ENCODE measurements at regions not wholly inside any gene's neighbourhood (a gene's known extent, or its start where the extent isn't known, plus 50 kb on each side); places are given as distances from the start of the nearest gene placed in this dataset.
"Not testable (repeated sequence)": the region's sequence is repeated elsewhere in the genome, so short reads cannot be mapped to it uniquely, and the experiment has no call there.

- H3K9me3 Mint-ChIP-seq, result peaks cover 26% of the 10 kb centered on the region
- Histone ChIP-seq H3K36me3 (ENCODE audit: control insufficient read depth, insufficient read depth, low read length) (no peaks in the 10 kb centered on the region), H3K27me3 (ENCODE audit: control insufficient read depth, insufficient read depth, low read length, poor library complexity, severe bottlenecking) (no peaks in the 10 kb centered on the region), H3K4me3 (ENCODE audit: low read length) (no peak overlapping the region), H3K9me3 (ENCODE audit: control insufficient read depth, low read length) (peaks cover 9% of the 10 kb centered on the region), H3K9ac (ENCODE audit: extremely low read depth, low read length, poor library complexity, severe bottlenecking) (no peak overlapping the region), H3K4me1 (ENCODE audit: control insufficient read depth, insufficient read depth, low read length) (no peaks in the 10 kb centered on the region), H3K27ac (ENCODE audit: low read depth, low read length) (no peak overlapping the region)
- DNase-seq, result no peak
- 89 to 93% methylated on average over 3 of the region's 3 CpGs for WGBS, 2 experiments (ENCODE audit: insufficient coverage in 1 of 2, insufficient read length in 1 of 2)
- H3K4me1 Mint-ChIP-seq, result no peaks in the 10 kb centered on the region
- H3K27ac Mint-ChIP-seq, result no peak overlapping the region
- TF ChIP-seq, protein P1, sequence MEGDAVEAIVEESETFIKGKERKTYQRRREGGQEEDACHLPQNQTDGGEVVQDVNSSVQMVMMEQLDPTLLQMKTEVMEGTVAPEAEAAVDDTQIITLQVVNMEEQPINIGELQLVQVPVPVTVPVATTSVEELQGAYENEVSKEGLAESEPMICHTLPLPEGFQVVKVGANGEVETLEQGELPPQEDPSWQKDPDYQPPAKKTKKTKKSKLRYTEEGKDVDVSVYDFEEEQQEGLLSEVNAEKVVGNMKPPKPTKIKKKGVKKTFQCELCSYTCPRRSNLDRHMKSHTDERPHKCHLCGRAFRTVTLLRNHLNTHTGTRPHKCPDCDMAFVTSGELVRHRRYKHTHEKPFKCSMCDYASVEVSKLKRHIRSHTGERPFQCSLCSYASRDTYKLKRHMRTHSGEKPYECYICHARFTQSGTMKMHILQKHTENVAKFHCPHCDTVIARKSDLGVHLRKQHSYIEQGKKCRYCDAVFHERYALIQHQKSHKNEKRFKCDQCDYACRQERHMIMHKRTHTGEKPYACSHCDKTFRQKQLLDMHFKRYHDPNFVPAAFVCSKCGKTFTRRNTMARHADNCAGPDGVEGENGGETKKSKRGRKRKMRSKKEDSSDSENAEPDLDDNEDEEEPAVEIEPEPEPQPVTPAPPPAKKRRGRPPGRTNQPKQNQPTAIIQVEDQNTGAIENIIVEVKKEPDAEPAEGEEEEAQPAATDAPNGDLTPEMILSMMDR (conservative IDR thresholded peaks at IDR 0.05), result no peak
- no peak overlapping the region for H3K4me3 Mint-ChIP-seq
- H3K36me3 Mint-ChIP-seq (ENCODE audit: low read depth), result peaks cover 2% of the 10 kb centered on the region
- no peaks in the 10 kb centered on the region for H3K27me3 Mint-ChIP-seq (ENCODE audit: insufficient read depth)
Observed at GRCh38 chr3:168782193-168782592, 686.5 kb upstream of the GOLIM4 start.

GRCh38 chr3:168779970-168780645, 684.4 kb upstream of the GOLIM4 start:
- H3K4me3 ChIP-seq (ENCODE audit: low read length); H3K27ac Mint-ChIP-seq; H3K27ac ChIP-seq (ENCODE audit: low read depth, low read length); DNase-seq; H3K9me3 ChIP-seq (ENCODE audit: control insufficient read depth, low read length); H3K36me3 ChIP-seq (ENCODE audit: control insufficient read depth, insufficient read depth, low read length); H3K27me3 Mint-ChIP-seq (ENCODE audit: insufficient read depth); H3K9ac ChIP-seq (ENCODE audit: extremely low read depth, low read length, poor library complexity, severe bottlenecking); H3K4me3 Mint-ChIP-seq; H3K36me3 Mint-ChIP-seq (ENCODE audit: low read depth); H3K4me1 ChIP-seq (ENCODE audit: control insufficient read depth, insufficient read depth, low read length); H3K27me3 ChIP-seq (ENCODE audit: control insufficient read depth, insufficient read depth, low read length, poor library complexity, severe bottlenecking); H3K4me1 Mint-ChIP-seq: not testable (repeated sequence)
- WGBS, 2 experiments (ENCODE audit: insufficient coverage in 1 of 2, insufficient read length in 1 of 2), result 97 to 98% methylated on average over 10 to 28 of the region's 28 CpGs
- peaks cover 26% of the 10 kb centered on the region for H3K9me3 Mint-ChIP-seq

DNA sequence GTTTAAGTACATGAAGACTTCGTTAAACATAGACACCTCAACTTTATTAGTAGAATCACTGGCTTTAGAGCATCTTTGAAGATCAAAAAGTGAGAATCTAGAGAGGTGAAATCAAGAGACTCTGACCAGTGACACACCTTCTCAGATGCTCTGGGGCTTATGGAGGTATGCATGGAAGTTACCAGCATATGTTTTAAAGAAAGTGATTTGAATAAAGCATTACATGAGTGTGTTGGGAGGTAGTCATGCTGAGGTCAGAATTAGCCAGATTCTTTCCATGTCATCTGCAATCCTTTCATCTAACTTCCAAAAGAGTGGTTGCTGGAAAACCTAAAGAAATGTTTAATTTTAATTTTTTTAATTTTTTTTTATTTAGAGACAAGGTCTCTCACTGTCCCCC, 658.0 kb upstream of the GOLIM4 start:
- Histone ChIP-seq H3K36me3 (ENCODE audit: control insufficient read depth, insufficient read depth, low read length) (no peaks in the 10 kb centered on the region), H3K27ac (ENCODE audit: low read depth, low read length) (no peak overlapping the region), H3K9ac (ENCODE audit: extremely low read depth, low read length, poor library complexity, severe bottlenecking) (no peak overlapping the region), H3K4me3 (ENCODE audit: low read length) (no peak overlapping the region), H3K9me3 (ENCODE audit: control insufficient read depth, low read length) (no peaks in the 10 kb centered on the region), H3K4me1 (ENCODE audit: control insufficient read depth, insufficient read depth, low read length) (no peaks in the 10 kb centered on the region), H3K27me3 (ENCODE audit: control insufficient read depth, insufficient read depth, low read length, poor library complexity, severe bottlenecking) (no peaks in the 10 kb centered on the region)
- no peak overlapping the region for H3K4me3 Mint-ChIP-seq
- no peaks in the 10 kb centered on the region for H3K9me3 Mint-ChIP-seq
- no peaks in the 10 kb centered on the region for H3K4me1 Mint-ChIP-seq
- WGBS, 2 experiments (ENCODE audit: insufficient coverage in 1 of 2, insufficient read length in 1 of 2), result 85% methylated on average over 1 of the region's 1 CpG; no CpG with 5 or more reads in 1 of the 2 experiments
- H3K27me3 Mint-ChIP-seq (ENCODE audit: insufficient read depth), result no peaks in the 10 kb centered on the region
- TF ChIP-seq, protein P1 (conservative IDR thresholded peaks at IDR 0.05), result no peak
- DNase-seq, result no peak
- no peak overlapping the region for H3K27ac Mint-ChIP-seq
- no peaks in the 10 kb centered on the region for H3K36me3 Mint-ChIP-seq (ENCODE audit: low read depth)

DNA sequence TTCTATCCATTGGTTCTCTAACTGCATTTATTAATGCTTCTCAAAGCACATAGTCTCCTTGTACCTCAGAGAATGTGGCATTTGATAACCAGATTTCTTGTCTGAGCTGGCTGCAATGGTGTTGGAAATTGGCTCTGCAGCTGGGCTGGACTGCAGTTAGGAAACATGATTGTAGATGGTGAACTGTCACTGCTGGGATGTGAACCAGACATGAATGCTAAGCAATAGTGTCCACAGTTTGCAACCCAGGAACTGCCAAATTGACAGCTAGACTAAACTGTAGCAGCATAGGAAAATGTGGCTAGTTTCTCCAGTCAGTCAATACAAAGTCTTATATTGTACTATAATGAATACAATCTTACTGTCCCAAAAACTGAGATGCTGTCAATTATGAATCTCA, 656.6 kb upstream of the GOLIM4 start:
- Histone ChIP-seq H3K36me3 (ENCODE audit: control insufficient read depth, insufficient read depth, low read length) (no peaks in the 10 kb centered on the region), H3K4me3 (ENCODE audit: low read length) (no peak overlapping the region), H3K27ac (ENCODE audit: low read depth, low read length) (peak overlapping the region; percentile 41), H3K9me3 (ENCODE audit: control insufficient read depth, low read length) (no peaks in the 10 kb centered on the region), H3K4me1 (ENCODE audit: control insufficient read depth, insufficient read depth, low read length) (no peaks in the 10 kb centered on the region), H3K27me3 (ENCODE audit: control insufficient read depth, insufficient read depth, low read length, poor library complexity, severe bottlenecking) (no peaks in the 10 kb centered on the region), H3K9ac (ENCODE audit: extremely low read depth, low read length, poor library complexity, severe bottlenecking) (no peak overlapping the region)
- TF ChIP-seq, protein P1 (conservative IDR thresholded peaks at IDR 0.05), result no peak
- Mint-ChIP-seq H3K36me3 (ENCODE audit: low read depth) (no peaks in the 10 kb centered on the region), H3K27me3 (ENCODE audit: insufficient read depth) (no peaks in the 10 kb centered on the region), H3K4me1 (no peaks in the 10 kb centered on the region), H3K4me3 (no peak overlapping the region), H3K9me3 (no peaks in the 10 kb centered on the region), H3K27ac (no peak overlapping the region)
- DNase-seq, result no peak

All from endodermal cell (in vitro differentiated cells).